Lower lobe of right lung (tissue), 2 donors: ENCODE measurements at regions not wholly inside any gene's neighbourhood (a gene's known extent, or its start where the extent isn't known, plus 50 kb on each side); places are given as distances from the start of the nearest gene placed in this dataset.

ENCODE experiments used
- ATAC-seq, 2 donors: fragments of 200-7000 bp; cut with Tn5 transposase; one replicate each; pipeline ENCODE4 v1.9.1; 2020 to 2022; ENCODE audit warnings: mild to moderate bottlenecking in 2 of 2, moderate library complexity in 2 of 2
- DNase-seq: peaks from one replicate; pipeline ENCODE4 v3.0.0-alpha.2; 2020
- H3K27ac ChIP-seq: fragments of 200-600 bp; one replicate; pipeline ENCODE4 v1.8.0; 2022
- H3K27me3 ChIP-seq: fragments of 200-600 bp; one replicate; pipeline ENCODE4 v1.8.0; 2022; ENCODE audit warnings: low read depth
- H3K36me3 ChIP-seq: fragments of 200-600 bp; one replicate; pipeline ENCODE4 v1.8.0; 2022; ENCODE audit warnings: mild to moderate bottlenecking
- H3K4me1 ChIP-seq: fragments of 200-600 bp; one replicate; pipeline ENCODE4 v1.8.0; 2022
- H3K4me3 ChIP-seq: fragments of 200-600 bp; one replicate; pipeline ENCODE4 v1.8.0; 2022; ENCODE audit warnings: mild to moderate bottlenecking
- H3K9me3 ChIP-seq: fragments of 200-600 bp; one replicate; pipeline ENCODE4 v1.8.0; 2022
- intact Hi-C: fragments of 100-400 bp; cut with DNase I; formaldehyde crosslinking; loops from one replicate; pipeline ENCODE4 v1.11.0; 2022
- TF ChIP-seq, protein P1 (sequence below): fragments of 200-600 bp; IDR thresholded peaks from one replicate; pipeline ENCODE4 v1.8.0; 2022; ENCODE audit warnings: antibody characterized with exemption, mild to moderate bottlenecking
- donor health status: DM: no; HTN: yes; CAD: no; lungs with severe emphysema.

DNA sequence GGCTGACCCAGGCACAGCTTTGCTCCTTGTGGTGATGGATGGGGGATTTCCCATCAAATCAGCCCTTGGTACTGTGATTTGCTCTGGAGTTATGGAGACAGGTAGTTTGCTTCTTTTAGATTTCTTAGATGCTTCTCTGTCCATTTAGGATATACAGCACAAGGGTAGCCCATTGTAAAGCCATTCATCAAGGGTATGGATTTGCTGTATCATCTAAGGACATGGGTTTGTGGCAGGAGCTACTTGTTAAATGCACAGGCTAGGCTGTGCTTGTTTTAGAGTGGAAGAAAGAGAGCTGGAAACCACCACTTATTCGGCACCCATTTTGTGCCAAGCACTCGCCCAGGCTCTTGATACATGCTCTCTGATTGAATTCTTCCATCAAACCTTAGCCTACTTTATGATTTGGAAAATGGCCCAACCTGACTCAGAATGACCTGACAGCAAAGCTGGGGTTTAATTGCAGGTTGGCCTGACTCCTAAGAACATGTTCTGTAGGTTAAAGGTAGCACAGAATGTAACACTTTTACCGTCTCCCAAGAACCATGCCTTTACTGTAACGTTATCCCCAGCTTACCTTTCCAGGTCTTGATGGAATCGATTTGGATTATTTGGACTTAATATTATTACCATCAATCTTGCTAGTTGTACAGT, 168.0 kb downstream of the SNX10 start:
- H3K27me3 ChIP-seq: no peaks in the 10 kb centered on the region
- H3K4me3 ChIP-seq: no peak overlapping the region
- DNase-seq: no peak
- TF ChIP-seq, protein P1, sequence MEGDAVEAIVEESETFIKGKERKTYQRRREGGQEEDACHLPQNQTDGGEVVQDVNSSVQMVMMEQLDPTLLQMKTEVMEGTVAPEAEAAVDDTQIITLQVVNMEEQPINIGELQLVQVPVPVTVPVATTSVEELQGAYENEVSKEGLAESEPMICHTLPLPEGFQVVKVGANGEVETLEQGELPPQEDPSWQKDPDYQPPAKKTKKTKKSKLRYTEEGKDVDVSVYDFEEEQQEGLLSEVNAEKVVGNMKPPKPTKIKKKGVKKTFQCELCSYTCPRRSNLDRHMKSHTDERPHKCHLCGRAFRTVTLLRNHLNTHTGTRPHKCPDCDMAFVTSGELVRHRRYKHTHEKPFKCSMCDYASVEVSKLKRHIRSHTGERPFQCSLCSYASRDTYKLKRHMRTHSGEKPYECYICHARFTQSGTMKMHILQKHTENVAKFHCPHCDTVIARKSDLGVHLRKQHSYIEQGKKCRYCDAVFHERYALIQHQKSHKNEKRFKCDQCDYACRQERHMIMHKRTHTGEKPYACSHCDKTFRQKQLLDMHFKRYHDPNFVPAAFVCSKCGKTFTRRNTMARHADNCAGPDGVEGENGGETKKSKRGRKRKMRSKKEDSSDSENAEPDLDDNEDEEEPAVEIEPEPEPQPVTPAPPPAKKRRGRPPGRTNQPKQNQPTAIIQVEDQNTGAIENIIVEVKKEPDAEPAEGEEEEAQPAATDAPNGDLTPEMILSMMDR: no peak
- intact Hi-C loops: no loop called here
- no peaks in the 10 kb centered on the region for H3K9me3 ChIP-seq
- no peak overlapping the region for H3K27ac ChIP-seq
- no peak for ATAC-seq
- no peaks in the 10 kb centered on the region for H3K4me1 ChIP-seq
- H3K36me3 ChIP-seq: no peaks in the 10 kb centered on the region

DNA sequence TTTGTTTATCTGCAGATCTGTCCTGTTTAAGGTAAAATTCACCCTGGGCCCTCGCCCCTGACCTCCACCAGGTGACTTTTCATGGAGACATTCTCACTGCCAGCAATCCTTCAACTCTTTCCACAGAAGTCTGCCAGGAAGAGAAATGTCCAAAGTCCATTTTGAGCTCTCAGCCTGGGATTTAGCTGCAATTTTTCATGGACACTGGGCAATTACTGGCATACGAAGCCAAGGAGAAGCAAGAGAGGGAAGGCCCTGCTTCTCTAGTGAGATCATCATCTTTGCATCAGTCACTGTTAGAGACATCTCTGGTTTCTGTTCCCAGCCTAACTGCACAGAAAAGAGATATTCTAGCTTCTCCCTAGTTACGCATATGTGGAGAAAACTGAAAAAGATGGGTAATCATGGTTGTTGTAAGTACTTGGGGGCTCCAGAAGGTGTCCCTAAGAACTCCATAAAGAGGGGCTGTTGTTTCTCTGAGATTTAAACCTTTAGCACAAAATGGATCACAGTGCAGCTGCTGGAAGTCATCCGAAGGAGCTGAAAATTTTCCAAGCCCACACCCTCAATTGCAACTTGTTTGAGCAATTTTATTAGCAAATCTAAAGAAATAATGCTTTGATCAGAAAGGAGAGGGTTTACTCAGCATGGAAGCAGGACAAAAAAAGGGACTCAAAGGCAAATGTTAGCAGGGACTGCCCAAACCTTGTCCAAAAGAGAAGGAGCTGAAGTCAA, 168.9 kb downstream of the SNX10 start:
- Histone ChIP-seq H3K27me3 (no peaks in the 10 kb centered on the region), H3K4me1 (no peaks in the 10 kb centered on the region), H3K36me3 (no peaks in the 10 kb centered on the region), H3K27ac (no peak overlapping the region), H3K9me3 (no peaks in the 10 kb centered on the region), H3K4me3 (no peak overlapping the region)
- TF ChIP-seq, protein P1: no peak
- intact Hi-C loops: no loop called here
- ATAC-seq (no peak), DNase-seq (no peak)

GRCh38 chr7:26461518-26461917, 169.9 kb downstream of the SNX10 start:
- ATAC-seq: no peak
- no peak for DNase-seq
- H3K27me3 ChIP-seq: no peaks in the 10 kb centered on the region
- intact Hi-C loops: no loop called here
- no peaks in the 10 kb centered on the region for H3K4me1 ChIP-seq
- H3K36me3 ChIP-seq: no peaks in the 10 kb centered on the region
- TF ChIP-seq, protein P1: no peak
- H3K9me3 ChIP-seq: no peaks in the 10 kb centered on the region
- no peak overlapping the region for H3K27ac ChIP-seq
- no peak overlapping the region for H3K4me3 ChIP-seq

- Histone ChIP-seq H3K27ac (no peak overlapping the region), H3K27me3 (no peaks in the 10 kb centered on the region), H3K4me1 (no peaks in the 10 kb centered on the region), H3K9me3 (no peaks in the 10 kb centered on the region), H3K4me3 (no peak overlapping the region), H3K36me3 (no peaks in the 10 kb centered on the region)
- TF ChIP-seq, protein P1: no peak
- DNase-seq (no peak), ATAC-seq (no peak)
- intact Hi-C loops: no loop called here
Observed at GRCh38 chr7:26466007-26466406, 174.3 kb downstream of the SNX10 start.

- H3K27ac ChIP-seq: no peak overlapping the region
- TF ChIP-seq, protein P1: no peak
- H3K4me3 ChIP-seq: no peak overlapping the region
- no peaks in the 10 kb centered on the region for H3K36me3 ChIP-seq
- DNase-seq (no peak), ATAC-seq (no peak)
- H3K9me3 ChIP-seq: no peaks in the 10 kb centered on the region
- H3K4me1 ChIP-seq: no peaks in the 10 kb centered on the region
- no peaks in the 10 kb centered on the region for H3K27me3 ChIP-seq
- intact Hi-C loops: no loop called here
Observed at GRCh38 chr7:26467104-26467503, 175.4 kb downstream of the SNX10 start.
